ENCODE measurements at regions not wholly inside any gene's neighbourhood (a gene's known extent, or its start where the extent isn't known, plus 50 kb on each side); places are given as distances from the start of the nearest gene placed in this dataset.

DNA sequence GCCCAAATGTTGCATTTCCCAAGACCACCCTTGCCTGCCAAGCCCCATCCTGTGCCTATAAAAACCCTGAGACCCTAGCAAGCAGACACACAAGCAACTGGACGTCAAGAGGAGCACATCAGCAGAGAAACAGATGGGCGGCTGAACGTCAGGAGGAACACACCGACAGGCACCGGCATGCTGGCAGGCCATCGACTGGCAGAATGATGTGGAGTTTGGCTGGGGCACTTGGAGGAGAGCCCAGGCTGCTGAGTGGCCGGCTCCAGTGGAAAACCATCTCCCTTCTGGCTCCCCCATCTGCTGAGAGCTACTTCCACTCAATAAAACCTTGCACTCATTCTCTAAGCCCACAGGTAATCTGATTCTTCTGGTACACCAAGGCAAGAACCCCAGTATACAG is 130.1 kb downstream of the SLC41A2 start:
- no peak for TF ChIP-seq CTCF (IDR thresholded peaks at IDR 0.05)
- no peak for TF ChIP-seq POLR2A (IDR thresholded peaks at IDR 0.05)
